ENCODE measurements at regions not wholly inside any gene's neighbourhood (a gene's known extent, or its start where the extent isn't known, plus 50 kb on each side); places are given as distances from the start of the nearest gene placed in this dataset.

- DNase-seq (no peak), ATAC-seq (no peak)
- intact Hi-C loops (cut with DNase I): no loop called here
- Histone ChIP-seq H3K4me3 (no peak overlapping the region), H3K9me3 (no peaks in the 10 kb centered on the region), H3K27me3 (no peaks in the 10 kb centered on the region), H3K27ac (no peak overlapping the region), H3K4me1 (no peaks in the 10 kb centered on the region), H3K36me3 (no peaks in the 10 kb centered on the region)
- TF ChIP-seq, protein P1, sequence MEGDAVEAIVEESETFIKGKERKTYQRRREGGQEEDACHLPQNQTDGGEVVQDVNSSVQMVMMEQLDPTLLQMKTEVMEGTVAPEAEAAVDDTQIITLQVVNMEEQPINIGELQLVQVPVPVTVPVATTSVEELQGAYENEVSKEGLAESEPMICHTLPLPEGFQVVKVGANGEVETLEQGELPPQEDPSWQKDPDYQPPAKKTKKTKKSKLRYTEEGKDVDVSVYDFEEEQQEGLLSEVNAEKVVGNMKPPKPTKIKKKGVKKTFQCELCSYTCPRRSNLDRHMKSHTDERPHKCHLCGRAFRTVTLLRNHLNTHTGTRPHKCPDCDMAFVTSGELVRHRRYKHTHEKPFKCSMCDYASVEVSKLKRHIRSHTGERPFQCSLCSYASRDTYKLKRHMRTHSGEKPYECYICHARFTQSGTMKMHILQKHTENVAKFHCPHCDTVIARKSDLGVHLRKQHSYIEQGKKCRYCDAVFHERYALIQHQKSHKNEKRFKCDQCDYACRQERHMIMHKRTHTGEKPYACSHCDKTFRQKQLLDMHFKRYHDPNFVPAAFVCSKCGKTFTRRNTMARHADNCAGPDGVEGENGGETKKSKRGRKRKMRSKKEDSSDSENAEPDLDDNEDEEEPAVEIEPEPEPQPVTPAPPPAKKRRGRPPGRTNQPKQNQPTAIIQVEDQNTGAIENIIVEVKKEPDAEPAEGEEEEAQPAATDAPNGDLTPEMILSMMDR (IDR thresholded peaks at IDR 0.05): no peak
- no peak for TF ChIP-seq POLR2A (IDR thresholded peaks at IDR 0.05)
- WGBS, 4 donors: 43 to 53% (median 48%) methylated on average over 3 of the region's 3 CpGs
Observed at GRCh38 chr12:20050221-20050620, 318.1 kb upstream of the PDE3A start.

DNA sequence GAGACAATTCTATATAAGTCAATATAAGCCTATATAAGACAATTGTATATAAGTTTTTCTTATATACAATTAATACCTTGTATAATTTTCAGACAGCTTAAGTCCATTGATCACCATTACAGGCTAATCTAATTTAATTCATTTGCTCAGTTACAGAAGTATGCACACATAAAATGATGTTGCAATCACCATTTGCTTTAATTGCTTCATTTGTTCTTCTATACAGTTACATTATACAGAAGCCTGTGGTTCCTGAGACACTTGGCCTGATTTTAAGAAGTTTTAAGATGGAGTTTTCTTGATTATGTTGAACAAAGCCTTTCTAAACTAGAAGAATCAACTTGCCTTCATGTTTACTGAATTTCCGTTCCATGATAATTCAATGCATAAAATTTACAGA lies 314.6 kb upstream of the PDE3A start:
- no peaks in the 10 kb centered on the region for H3K9me3 ChIP-seq
- H3K36me3 ChIP-seq: no peaks in the 10 kb centered on the region
- ATAC-seq (no peak), DNase-seq (no peak)
- no peaks in the 10 kb centered on the region for H3K4me1 ChIP-seq
- no peaks in the 10 kb centered on the region for H3K27me3 ChIP-seq
- 92 to 98% (median 96%) methylated on average over 1 of the region's 1 CpG for WGBS, 4 donors
- intact Hi-C loops (cut with DNase I): no loop called here
- H3K4me3 ChIP-seq: no peak overlapping the region
- H3K27ac ChIP-seq: no peak overlapping the region
- TF ChIP-seq, protein P1 (IDR thresholded peaks at IDR 0.05): no peak
- no peak for TF ChIP-seq POLR2A (IDR thresholded peaks at IDR 0.05)

DNA sequence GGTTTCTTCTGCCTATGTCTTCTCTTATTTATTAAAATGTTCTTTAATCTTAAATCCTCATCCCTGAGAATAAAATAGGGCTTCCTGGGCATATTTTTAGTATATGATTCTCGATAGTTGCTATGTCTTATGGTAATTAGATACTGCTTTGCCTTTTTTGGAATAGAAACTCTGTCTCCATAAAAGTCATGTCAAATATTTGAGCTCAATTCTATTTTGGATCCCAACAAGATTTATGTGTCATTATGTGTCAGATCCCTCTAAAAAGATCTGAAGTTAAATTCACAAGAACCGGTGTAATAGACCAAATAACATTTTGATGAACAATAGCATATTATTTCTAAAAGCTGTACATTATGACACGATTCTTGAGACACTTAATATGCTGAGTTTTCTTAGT lies 312.5 kb upstream of the PDE3A start:
- no peak overlapping the region for H3K4me3 ChIP-seq
- 56 to 59% (median 58%) methylated on average over 3 of the region's 3 CpGs for WGBS, 4 donors
- H3K4me1 ChIP-seq: no peaks in the 10 kb centered on the region
- H3K36me3 ChIP-seq: no peaks in the 10 kb centered on the region
- peaks cover 0 to 5% (median 0%) of the 10 kb centered on the region in 12 donors for H3K9me3 ChIP-seq
- no peak for DNase-seq
- TF ChIP-seq, protein P1 (IDR thresholded peaks at IDR 0.05): no peak
- TF ChIP-seq POLR2A (IDR thresholded peaks at IDR 0.05): no peak
- H3K27me3 ChIP-seq: no peaks in the 10 kb centered on the region
- intact Hi-C loops (cut with DNase I): no loop called here
- H3K27ac ChIP-seq: no peak overlapping the region
- ATAC-seq: no peak

DNA sequence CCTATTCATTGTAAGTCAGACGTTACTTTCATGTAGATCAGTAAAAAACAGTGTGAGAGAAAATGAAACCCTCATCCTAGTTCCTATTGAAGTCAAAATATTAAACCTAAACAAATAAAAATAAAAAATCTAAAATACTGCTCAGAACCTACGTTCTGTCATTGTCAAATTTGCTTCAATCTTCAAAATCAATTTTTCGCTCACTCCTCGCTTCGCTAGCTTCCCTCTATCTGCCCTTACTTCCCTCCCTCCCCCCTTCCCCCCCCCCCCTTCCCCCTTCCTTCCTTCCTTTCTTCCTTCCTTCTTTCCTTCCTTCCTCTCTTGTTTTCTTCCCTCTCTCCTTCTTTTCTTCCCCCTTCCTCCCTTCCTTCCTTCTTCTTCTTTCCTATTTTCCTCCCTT lies 310.9 kb upstream of the PDE3A start:
- no peak for TF ChIP-seq POLR2A (IDR thresholded peaks at IDR 0.05)
- TF ChIP-seq, protein P1 (IDR thresholded peaks at IDR 0.05): no peak
- Histone ChIP-seq H3K4me3 (no peak overlapping the region), H3K4me1 (no peaks in the 10 kb centered on the region), H3K36me3 (no peaks in the 10 kb centered on the region), H3K27ac (no peak overlapping the region), H3K9me3 (peaks cover 0 to 5% (median 0%) of the 10 kb centered on the region in 12 donors), H3K27me3 (no peaks in the 10 kb centered on the region)
- no peak for ATAC-seq
- no peak for DNase-seq
- intact Hi-C loops (cut with DNase I): no loop called here
- WGBS, 4 donors: 72 to 87% (median 74%) methylated on average over 5 of the region's 5 CpGs

Data from heart left ventricle (tissue), 16 donors.